GM23248 (cell line): ENCODE measurements at regions not wholly inside any gene's neighbourhood (a gene's known extent, or its start where the extent isn't known, plus 50 kb on each side); places are given as distances from the start of the nearest gene placed in this dataset.

Source experiments
- EZH2 ChIP-seq: fragments of 200-600 bp; sonication (generic); IDR thresholded peaks from 2 replicates; pipeline ENCODE4 v1.6.1; 2018; ENCODE audit warnings: antibody characterized with exemption, mild to moderate bottlenecking; ENCODE audit not compliant: insufficient read depth, poor library complexity, severe bottlenecking
- EZH2phosphoT487 ChIP-seq: fragments of 200-600 bp; sonication (generic); IDR thresholded peaks from 2 replicates; pipeline ENCODE4 v1.6.1; 2018; ENCODE audit warnings: antibody characterized with exemption, moderate library complexity, mild to moderate bottlenecking, low read depth; ENCODE audit not compliant: insufficient read depth

DNA sequence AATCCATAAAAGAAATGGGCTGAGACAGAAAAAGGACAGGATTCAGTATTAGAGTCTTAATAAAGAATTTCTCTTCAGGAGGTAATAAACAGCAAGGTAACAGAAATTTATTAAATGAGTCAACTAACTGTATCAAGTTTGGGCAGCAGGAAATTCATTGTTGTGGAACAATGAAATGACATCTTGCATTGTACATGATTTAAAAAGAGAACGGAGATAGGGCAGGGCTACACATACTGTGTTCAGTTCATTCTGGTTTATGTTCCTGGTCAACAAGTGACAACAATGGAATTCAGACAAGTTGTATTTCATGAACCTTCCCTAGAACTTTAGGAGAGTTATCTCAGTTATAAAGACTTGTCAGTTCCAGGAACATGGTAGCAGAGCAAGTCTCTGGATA lies 961.3 kb downstream of the SOCS6 start:
- no peak for TF ChIP-seq EZH2
- no peak for TF ChIP-seq EZH2phosphoT487
